Panc1 (cell line): ENCODE measurements at regions not wholly inside any gene's neighbourhood (a gene's known extent, or its start where the extent isn't known, plus 50 kb on each side); places are given as distances from the start of the nearest gene placed in this dataset.

Experiments
- ATAC-seq: fragments of 200-7000 bp; cut with Tn5 transposase; 2 replicates; pipeline ENCODE4 v1.9.1; 2020; ENCODE audit warnings: mild to moderate bottlenecking, moderate library complexity
- BruUV-seq: library from RNA; stranded (reverse); fragments of 400-500 nt; replicated peaks from 2 replicates; lab custom pipeline; 2021; lab: Mats Ljungman, UMichigan
- CTCF ChIA-PET: fragments of 300-600 bp; sonication (Branson Sonifier 250); formaldehyde crosslinking; loops from one replicate; lab custom pipeline; 2022; ENCODE audit warnings: antibody characterized with exemption; lab: Charles Lee
- POLR2A ChIA-PET: fragments of 300-600 bp; sonication (Branson Sonifier 250); formaldehyde crosslinking; loops from one replicate; lab custom pipeline; 2022; ENCODE audit warnings: antibody characterized with exemption; lab: Charles Lee
- DNase-seq: peaks from one replicate; pipeline ENCODE4 v3.0.0-alpha.2; 2010; ENCODE audit warnings: low read depth, low spot score
- H3K27ac ChIP-seq: 2 replicates; pipeline ENCODE4 v1.5.1; 2011; ENCODE audit warnings: mild to moderate bottlenecking, low read length, inconsistent platforms
- H3K27me3 ChIP-seq: fragments of 200-500 bp; sonication (Bioruptor generic); 2 replicates; pipeline ENCODE4 v1.6.0; 2014; ENCODE audit warnings: low read length, inconsistent platforms; ENCODE audit not compliant: control insufficient read depth, insufficient read depth
- H3K36me3 ChIP-seq: fragments of 200-500 bp; sonication (Bioruptor generic); 2 replicates; pipeline ENCODE4 v1.5.1; 2014; ENCODE audit warnings: inconsistent platforms, mild to moderate bottlenecking, low read length, moderate library complexity; ENCODE audit not compliant: control insufficient read depth, insufficient read depth
- H3K4me1 ChIP-seq: 2 replicates; pipeline ENCODE4 v1.5.1; 2011; ENCODE audit warnings: inconsistent platforms, mild to moderate bottlenecking, low read length, moderate library complexity; ENCODE audit not compliant: control insufficient read depth, insufficient read depth
- H3K4me3 ChIP-seq, 2 experiments: 2 replicates each; pipeline ENCODE4 v1.5.1; 2011 to 2012; ENCODE audit warnings: low read depth in 2 of 2, low read length in 2 of 2, mild to moderate bottlenecking in 2 of 2, inconsistent platforms in 1 of 2, moderate library complexity in 1 of 2
- H3K9me3 ChIP-seq: fragments of 200-500 bp; sonication (Bioruptor generic); 2 replicates; pipeline ENCODE4 v1.5.1; 2014; ENCODE audit warnings: low read depth, mild to moderate bottlenecking, inconsistent platforms, low read length, moderate library complexity; ENCODE audit not compliant: control insufficient read depth, insufficient read depth
- CTCF ChIP-seq: fragments of 450-650 bp; IDR thresholded peaks from 2 replicates; pipeline ENCODE4 v1.5.1; 2017; ENCODE audit warnings: mild to moderate bottlenecking
- POLR2AphosphoS5 ChIP-seq: IDR thresholded peaks from 2 replicates; pipeline ENCODE4 v1.6.1; 2012; ENCODE audit warnings: mild to moderate bottlenecking, low read depth, low read length, moderate library complexity
- REST ChIP-seq, 2 experiments: IDR thresholded peaks; 2 replicates each; pipeline ENCODE4 v1.6.1; 2011 to 2012; ENCODE audit warnings: low read depth in 2 of 2, control low read depth in 1 of 2, low read length in 1 of 2, mild to moderate bottlenecking in 1 of 2, moderate library complexity in 1 of 2; ENCODE audit not compliant: insufficient read depth in 1 of 2
- SIN3A ChIP-seq: IDR thresholded peaks from 2 replicates; pipeline ENCODE4 v1.6.1; 2012; ENCODE audit warnings: low read depth, mild to moderate bottlenecking, low read length, moderate library complexity, borderline replicate concordance; ENCODE audit not compliant: insufficient read depth
- TCF7L2 ChIP-seq: IDR thresholded peaks from 2 replicates; pipeline ENCODE4 v1.6.1; 2011; ENCODE audit warnings: mild to moderate bottlenecking, low read depth, low read length, inconsistent platforms
- in situ Hi-C: cut with HindIII; loops from 2 replicates; pipeline ENCODE4 v1.10.0; 2016; ENCODE audit warnings: low sequenced_read_pairs, low pct_unique_long_range_greater_than_20kb
- intact Hi-C: fragments of 100-400 bp; cut with micrococcal nuclease; formaldehyde crosslinking; loops from one replicate; pipeline ENCODE4 v1.10.0; 2022; ENCODE audit not compliant: unreplicated experiment

GRCh38 chr4:155529272-155529671 lies 137.4 kb upstream of the GUCY1A1 start:
- no peaks in the 10 kb centered on the region for H3K27me3 ChIP-seq
- intact Hi-C loops: no loop called here
- TF ChIP-seq TCF7L2 (no peak), SIN3A (no peak), POLR2AphosphoS5 (no peak), CTCF (no peak), REST (IDR thresholded peaks at IDR 0.05; ENCODE audit: insufficient read depth in 1 of 2, low read depth in 2 of 2, low read length in 1 of 2) (no peak)
- no peaks in the 10 kb centered on the region for H3K36me3 ChIP-seq
- no peak overlapping the region for H3K4me3 ChIP-seq
- POLR2A ChIA-PET: no interaction called here
- H3K27ac ChIP-seq: no peak overlapping the region
- in situ Hi-C loops: no loop called here
- DNase-seq (no peak), ATAC-seq (no peak)
- H3K9me3 ChIP-seq: no peaks in the 10 kb centered on the region
- CTCF ChIA-PET: no interaction called here
- BruUV-seq: no TSS peak
- H3K4me1 ChIP-seq: no peaks in the 10 kb centered on the region

- no TSS peak for BruUV-seq
- Histone ChIP-seq H3K9me3 (no peaks in the 10 kb centered on the region), H3K27me3 (no peaks in the 10 kb centered on the region), H3K4me1 (no peaks in the 10 kb centered on the region), H3K27ac (no peak overlapping the region), H3K36me3 (no peaks in the 10 kb centered on the region), H3K4me3 (no peak overlapping the region)
- in situ Hi-C loops (no loop called here), intact Hi-C loops (no loop called here)
- CTCF ChIA-PET: no interaction called here
- ATAC-seq: no peak
- no peak for DNase-seq
- TF ChIP-seq SIN3A (no peak), TCF7L2 (no peak), REST (IDR thresholded peaks at IDR 0.05; ENCODE audit: insufficient read depth in 1 of 2, low read depth in 2 of 2, low read length in 1 of 2) (no peak), POLR2AphosphoS5 (no peak), CTCF (no peak)
- POLR2A ChIA-PET: no interaction called here
These were observed 140.0 kb upstream of the GUCY1A1 start for GRCh38 chr4:155526452-155527169.
